ENCODE measurements at regions not wholly inside any gene's neighbourhood (a gene's known extent, or its start where the extent isn't known, plus 50 kb on each side); places are given as distances from the start of the nearest gene placed in this dataset.

DNA sequence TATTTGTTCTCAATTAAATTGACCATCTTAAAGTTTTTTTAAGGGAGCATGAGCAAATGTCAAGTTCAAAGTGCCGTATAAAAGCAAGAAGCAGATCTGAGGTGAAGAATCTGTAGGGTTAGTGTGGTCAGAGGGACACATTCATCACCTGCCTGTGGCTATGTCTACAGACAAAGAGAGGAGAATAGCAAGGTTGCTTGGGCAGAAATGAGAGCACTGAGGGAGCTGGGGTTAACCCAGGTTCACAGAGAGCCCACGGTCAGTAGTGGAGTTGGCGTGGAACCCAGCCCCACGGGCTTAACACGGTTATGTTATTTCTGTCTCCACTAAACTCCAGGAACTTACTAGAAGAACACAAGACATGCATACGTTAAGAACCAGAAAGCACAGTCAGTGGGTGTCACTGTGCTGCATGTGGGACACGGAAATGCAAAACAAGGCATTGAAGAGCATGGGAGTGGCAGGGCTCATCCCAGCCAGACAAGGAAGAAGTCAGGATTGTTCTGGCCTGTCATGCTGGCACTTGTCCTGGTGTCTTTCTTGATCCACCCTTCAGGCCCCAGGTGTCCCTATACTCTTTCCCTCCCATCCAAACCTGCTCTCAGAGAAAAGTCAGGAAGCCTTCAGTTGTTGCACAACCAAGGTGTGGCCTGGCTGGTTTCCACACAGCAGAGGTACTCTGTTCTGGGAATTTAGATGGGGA, 95.5 kb upstream of the IVNS1ABP start:
- Mint-ChIP-seq H3K9me3 (no peaks in the 10 kb centered on the region), H3K4me1 (ENCODE audit: unreplicated experiment) (peaks cover 5% of the 10 kb centered on the region), H3K4me3 (no peak overlapping the region), H3K27me3 (no peaks in the 10 kb centered on the region), H3K36me3 (no peaks in the 10 kb centered on the region), H3K27ac (no peak overlapping the region)
- TF ChIP-seq, protein P1, sequence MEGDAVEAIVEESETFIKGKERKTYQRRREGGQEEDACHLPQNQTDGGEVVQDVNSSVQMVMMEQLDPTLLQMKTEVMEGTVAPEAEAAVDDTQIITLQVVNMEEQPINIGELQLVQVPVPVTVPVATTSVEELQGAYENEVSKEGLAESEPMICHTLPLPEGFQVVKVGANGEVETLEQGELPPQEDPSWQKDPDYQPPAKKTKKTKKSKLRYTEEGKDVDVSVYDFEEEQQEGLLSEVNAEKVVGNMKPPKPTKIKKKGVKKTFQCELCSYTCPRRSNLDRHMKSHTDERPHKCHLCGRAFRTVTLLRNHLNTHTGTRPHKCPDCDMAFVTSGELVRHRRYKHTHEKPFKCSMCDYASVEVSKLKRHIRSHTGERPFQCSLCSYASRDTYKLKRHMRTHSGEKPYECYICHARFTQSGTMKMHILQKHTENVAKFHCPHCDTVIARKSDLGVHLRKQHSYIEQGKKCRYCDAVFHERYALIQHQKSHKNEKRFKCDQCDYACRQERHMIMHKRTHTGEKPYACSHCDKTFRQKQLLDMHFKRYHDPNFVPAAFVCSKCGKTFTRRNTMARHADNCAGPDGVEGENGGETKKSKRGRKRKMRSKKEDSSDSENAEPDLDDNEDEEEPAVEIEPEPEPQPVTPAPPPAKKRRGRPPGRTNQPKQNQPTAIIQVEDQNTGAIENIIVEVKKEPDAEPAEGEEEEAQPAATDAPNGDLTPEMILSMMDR (conservative IDR thresholded peaks at IDR 0.05), result no peak
- no peak for DNase-seq (ENCODE audit: extremely low spot score, unreplicated experiment)

DNA sequence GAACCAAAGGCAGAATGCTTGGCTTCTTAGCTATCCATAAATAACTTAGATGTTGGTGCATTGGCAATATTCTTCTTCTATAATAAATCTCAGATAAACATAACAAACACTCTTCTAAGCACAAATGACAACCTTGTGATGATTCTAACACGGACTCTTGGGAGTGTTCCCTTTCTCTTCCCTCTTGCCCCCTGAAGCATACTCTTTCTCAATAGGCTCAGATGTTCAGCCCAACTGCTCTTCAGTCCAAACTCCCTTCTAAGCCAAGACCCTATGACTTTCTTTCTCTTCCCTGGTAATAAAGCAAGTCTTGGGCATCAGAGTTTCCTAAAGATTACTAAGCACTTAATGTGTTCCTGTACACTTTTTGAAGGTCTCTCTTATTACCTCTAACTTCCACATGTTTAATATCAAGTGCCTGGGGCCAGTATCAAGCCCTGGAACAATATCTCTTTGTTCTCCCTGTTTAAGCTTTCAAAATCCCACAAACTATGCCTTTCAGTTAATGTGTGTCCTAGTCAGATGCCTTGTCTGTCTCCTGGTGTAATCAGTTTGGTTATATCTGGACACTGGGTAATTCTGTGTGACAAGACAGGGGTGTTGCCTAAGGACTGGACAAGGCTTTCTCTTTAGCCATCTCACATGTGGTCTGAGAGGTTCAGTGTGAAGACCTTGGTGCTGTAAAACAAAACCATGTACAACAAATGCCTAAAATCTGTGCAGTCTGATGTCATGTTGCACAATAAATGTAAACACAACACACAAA, 92.9 kb upstream of the IVNS1ABP start:
- Mint-ChIP-seq H3K27ac (no peak overlapping the region), H3K27me3 (peaks cover 5% of the 10 kb centered on the region), H3K36me3 (no peaks in the 10 kb centered on the region), H3K4me3 (no peak overlapping the region), H3K9me3 (peaks cover 5% of the 10 kb centered on the region), H3K4me1 (ENCODE audit: unreplicated experiment) (peaks cover 5% of the 10 kb centered on the region)
- TF ChIP-seq, protein P1 (conservative IDR thresholded peaks at IDR 0.05), result no peak
- no peak for DNase-seq (ENCODE audit: extremely low spot score, unreplicated experiment)

DNA sequence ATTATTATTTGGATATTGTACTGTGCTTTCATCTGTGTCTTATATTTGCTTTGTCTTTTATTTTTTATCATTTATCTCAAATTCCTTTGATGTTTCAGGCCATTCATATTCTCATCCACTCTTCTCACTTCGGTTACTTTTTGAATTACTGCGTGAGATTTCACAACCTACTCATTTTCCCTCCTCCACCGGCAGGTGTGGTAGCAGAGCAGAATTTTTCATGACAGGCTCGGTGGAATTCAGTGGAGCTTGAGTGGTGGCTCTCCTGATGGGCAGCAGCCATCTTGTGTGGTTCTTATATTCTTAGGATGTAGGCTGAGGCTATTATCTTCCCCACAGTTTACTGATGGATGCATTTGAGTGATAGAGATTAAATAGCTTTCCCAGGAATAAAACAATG, 92.3 kb upstream of the IVNS1ABP start:
- no peak for DNase-seq (ENCODE audit: extremely low spot score, unreplicated experiment)
- no peak overlapping the region for H3K4me3 Mint-ChIP-seq
- H3K4me1 Mint-ChIP-seq (ENCODE audit: unreplicated experiment), result peaks cover 5% of the 10 kb centered on the region
- H3K36me3 Mint-ChIP-seq, result no peaks in the 10 kb centered on the region
- TF ChIP-seq, protein P1 (conservative IDR thresholded peaks at IDR 0.05), result no peak
- peaks cover 5% of the 10 kb centered on the region for H3K27me3 Mint-ChIP-seq
- peaks cover 5% of the 10 kb centered on the region for H3K9me3 Mint-ChIP-seq
- H3K27ac Mint-ChIP-seq, result no peak overlapping the region

DNA sequence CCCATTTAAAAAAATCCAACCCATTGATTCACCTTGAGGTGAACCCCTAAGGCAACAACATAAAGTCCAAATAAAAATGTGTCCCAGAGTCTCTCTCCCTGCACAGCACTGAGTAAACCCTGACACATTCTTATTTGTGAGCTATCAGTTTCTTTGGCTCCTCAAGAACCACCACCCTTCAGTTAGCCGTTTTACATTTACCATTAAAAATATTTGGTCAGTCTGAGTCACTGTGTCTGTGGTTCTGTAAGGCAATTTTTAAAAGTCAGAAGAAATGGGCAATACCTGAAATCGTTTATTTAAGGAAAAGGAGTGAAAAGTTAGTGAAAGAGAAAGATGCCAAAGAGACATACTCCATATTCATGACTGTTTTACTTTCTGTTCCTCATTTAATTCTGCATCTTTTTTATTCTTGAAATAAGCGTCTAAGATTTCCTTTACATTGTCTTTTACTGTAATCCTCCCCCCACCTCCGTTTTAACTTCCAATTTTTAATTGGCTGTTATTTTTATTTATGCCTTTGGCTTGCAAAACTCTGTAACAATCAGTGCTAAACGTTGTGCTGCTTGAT, 91.7 kb upstream of the IVNS1ABP start:
- peaks cover 5% of the 10 kb centered on the region for H3K4me1 Mint-ChIP-seq (ENCODE audit: unreplicated experiment)
- no peaks in the 10 kb centered on the region for H3K36me3 Mint-ChIP-seq
- TF ChIP-seq, protein P1 (conservative IDR thresholded peaks at IDR 0.05), result no peak
- H3K27ac Mint-ChIP-seq, result no peak overlapping the region
- no peak for DNase-seq (ENCODE audit: extremely low spot score, unreplicated experiment)
- peaks cover 5% of the 10 kb centered on the region for H3K27me3 Mint-ChIP-seq
- no peak overlapping the region for H3K4me3 Mint-ChIP-seq
- peaks cover 5% of the 10 kb centered on the region for H3K9me3 Mint-ChIP-seq

DNA sequence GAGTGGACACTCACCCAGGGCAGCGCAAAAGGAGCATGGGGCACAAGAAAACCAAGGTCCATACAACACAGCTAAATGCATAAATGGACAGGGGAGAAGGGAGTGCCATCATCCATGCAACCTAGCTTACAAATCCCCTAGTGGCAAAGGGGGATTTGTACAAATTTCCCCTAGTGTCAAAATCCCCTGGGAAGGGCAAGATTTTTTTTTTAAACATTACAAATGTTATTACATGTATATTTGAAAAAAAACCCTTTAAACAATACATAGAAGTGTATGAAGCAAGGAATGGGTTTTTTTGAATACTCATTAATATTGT, 89.6 kb upstream of the IVNS1ABP start:
- H3K36me3 Mint-ChIP-seq, result no peaks in the 10 kb centered on the region
- H3K4me3 Mint-ChIP-seq, result no peak overlapping the region
- DNase-seq (ENCODE audit: extremely low spot score, unreplicated experiment), result no peak
- TF ChIP-seq, protein P1 (conservative IDR thresholded peaks at IDR 0.05), result no peak
- peaks cover 5% of the 10 kb centered on the region for H3K27me3 Mint-ChIP-seq
- H3K4me1 Mint-ChIP-seq (ENCODE audit: unreplicated experiment), result peaks cover 5% of the 10 kb centered on the region
- peaks cover 5% of the 10 kb centered on the region for H3K9me3 Mint-ChIP-seq
- no peak overlapping the region for H3K27ac Mint-ChIP-seq

Measured in type B pancreatic cell (in vitro differentiated cells).